ENCODE measurements at regions not wholly inside any gene's neighbourhood (a gene's known extent, or its start where the extent isn't known, plus 50 kb on each side); places are given as distances from the start of the nearest gene placed in this dataset.
"Not testable (repeated sequence)": the region's sequence is repeated elsewhere in the genome, so short reads cannot be mapped to it uniquely, and the experiment has no call there.

- H2AFZ ChIP-seq (ENCODE audit: low read depth, low read length): no peak overlapping the region
- no peaks in the 10 kb centered on the region for H3K27me3 ChIP-seq (ENCODE audit: insufficient read depth, low read length, poor library complexity)
- H3K4me2 ChIP-seq (ENCODE audit: insufficient read depth, low read length): no peak overlapping the region
- H3K36me3 ChIP-seq (ENCODE audit: insufficient read depth, low read length): no peaks in the 10 kb centered on the region
- TF ChIP-seq, protein P1, sequence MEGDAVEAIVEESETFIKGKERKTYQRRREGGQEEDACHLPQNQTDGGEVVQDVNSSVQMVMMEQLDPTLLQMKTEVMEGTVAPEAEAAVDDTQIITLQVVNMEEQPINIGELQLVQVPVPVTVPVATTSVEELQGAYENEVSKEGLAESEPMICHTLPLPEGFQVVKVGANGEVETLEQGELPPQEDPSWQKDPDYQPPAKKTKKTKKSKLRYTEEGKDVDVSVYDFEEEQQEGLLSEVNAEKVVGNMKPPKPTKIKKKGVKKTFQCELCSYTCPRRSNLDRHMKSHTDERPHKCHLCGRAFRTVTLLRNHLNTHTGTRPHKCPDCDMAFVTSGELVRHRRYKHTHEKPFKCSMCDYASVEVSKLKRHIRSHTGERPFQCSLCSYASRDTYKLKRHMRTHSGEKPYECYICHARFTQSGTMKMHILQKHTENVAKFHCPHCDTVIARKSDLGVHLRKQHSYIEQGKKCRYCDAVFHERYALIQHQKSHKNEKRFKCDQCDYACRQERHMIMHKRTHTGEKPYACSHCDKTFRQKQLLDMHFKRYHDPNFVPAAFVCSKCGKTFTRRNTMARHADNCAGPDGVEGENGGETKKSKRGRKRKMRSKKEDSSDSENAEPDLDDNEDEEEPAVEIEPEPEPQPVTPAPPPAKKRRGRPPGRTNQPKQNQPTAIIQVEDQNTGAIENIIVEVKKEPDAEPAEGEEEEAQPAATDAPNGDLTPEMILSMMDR (IDR thresholded peaks at IDR 0.05; ENCODE audit: borderline replicate concordance, extremely low read depth, low read length, poor library complexity, severe bottlenecking): no peak
- no peak for TF ChIP-seq EZH2 (IDR thresholded peaks at IDR 0.05; ENCODE audit: borderline replicate concordance, low read depth, low read length, severe bottlenecking)
- no peak overlapping the region for H3K4me3 ChIP-seq (ENCODE audit: low read depth in 1 of 2, low read length in 2 of 2)
- no peaks in the 10 kb centered on the region for H3K79me2 ChIP-seq (ENCODE audit: insufficient read depth, low read length)
- H3K4me1 ChIP-seq (ENCODE audit: insufficient read depth, low read length): no peaks in the 10 kb centered on the region
- DNase-seq (no peak), ATAC-seq (ENCODE audit: insufficient read depth, low read depth) (no peak)
- H3K9ac ChIP-seq (ENCODE audit: low read depth, low read length): no peak overlapping the region
- no peaks in the 10 kb centered on the region for H3K9me3 ChIP-seq (ENCODE audit: insufficient read depth, low read length, severe bottlenecking)
- H4K20me1 ChIP-seq (ENCODE audit: insufficient read depth, low read length): no peaks in the 10 kb centered on the region
- H3K27ac ChIP-seq (ENCODE audit: low read length): no peak overlapping the region
Measured at GRCh38 chrX:114047558-114047957, 536.3 kb upstream of the HTR2C start.

- Histone ChIP-seq H3K4me3 (ENCODE audit: low read depth in 1 of 2, low read length in 2 of 2) (no peak overlapping the region), H3K9ac (ENCODE audit: low read depth, low read length) (no peak overlapping the region), H3K79me2 (ENCODE audit: insufficient read depth, low read length) (no peaks in the 10 kb centered on the region), H3K36me3 (ENCODE audit: insufficient read depth, low read length) (no peaks in the 10 kb centered on the region), H3K27me3 (ENCODE audit: insufficient read depth, low read length, poor library complexity) (no peaks in the 10 kb centered on the region), H4K20me1 (ENCODE audit: insufficient read depth, low read length) (no peaks in the 10 kb centered on the region), H2AFZ (ENCODE audit: low read depth, low read length) (no peak overlapping the region), H3K4me1 (ENCODE audit: insufficient read depth, low read length) (no peaks in the 10 kb centered on the region), H3K4me2 (ENCODE audit: insufficient read depth, low read length) (no peak overlapping the region), H3K27ac (ENCODE audit: low read length) (no peak overlapping the region), H3K9me3 (ENCODE audit: insufficient read depth, low read length, severe bottlenecking) (no peaks in the 10 kb centered on the region)
- no peak for TF ChIP-seq EZH2 (IDR thresholded peaks at IDR 0.05; ENCODE audit: borderline replicate concordance, low read depth, low read length, severe bottlenecking)
- TF ChIP-seq, protein P1 (IDR thresholded peaks at IDR 0.05; ENCODE audit: borderline replicate concordance, extremely low read depth, low read length, poor library complexity, severe bottlenecking): no peak
- ATAC-seq (ENCODE audit: insufficient read depth, low read depth): no peak
- DNase-seq: no peak
Measured at GRCh38 chrX:114046695-114047279, 537.1 kb upstream of the HTR2C start.

DNA sequence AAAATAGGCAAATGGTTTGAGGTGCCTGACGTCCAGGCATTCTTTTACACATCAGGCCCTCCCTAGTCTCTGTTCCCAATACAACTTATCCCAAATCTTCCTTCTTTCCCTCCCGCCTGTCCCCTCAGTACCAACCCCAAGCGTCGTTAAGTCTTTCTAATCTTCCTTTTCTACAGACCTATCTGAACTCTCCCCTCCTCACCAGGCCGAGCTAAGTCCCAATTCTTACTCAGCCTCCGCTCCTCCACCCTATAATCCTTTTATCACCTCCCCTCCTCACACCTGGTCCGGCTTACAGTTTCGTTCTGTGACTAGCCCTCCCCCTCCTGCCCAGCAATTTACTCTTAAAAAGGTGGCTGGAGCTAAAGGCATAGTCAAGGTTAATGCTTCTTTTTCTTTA is 542.4 kb upstream of the HTR2C start:
- H3K27me3 ChIP-seq (ENCODE audit: insufficient read depth, low read length, poor library complexity); DNase-seq; H3K36me3 ChIP-seq (ENCODE audit: insufficient read depth, low read length); H3K27ac ChIP-seq (ENCODE audit: low read length); H3K4me2 ChIP-seq (ENCODE audit: insufficient read depth, low read length); H3K4me1 ChIP-seq (ENCODE audit: insufficient read depth, low read length); H2AFZ ChIP-seq (ENCODE audit: low read depth, low read length); H3K79me2 ChIP-seq (ENCODE audit: insufficient read depth, low read length); H4K20me1 ChIP-seq (ENCODE audit: insufficient read depth, low read length); ATAC-seq (ENCODE audit: insufficient read depth, low read depth); H3K4me3 ChIP-seq (ENCODE audit: low read depth in 1 of 2, low read length in 2 of 2); H3K9me3 ChIP-seq (ENCODE audit: insufficient read depth, low read length, severe bottlenecking); H3K9ac ChIP-seq (ENCODE audit: low read depth, low read length): not testable (repeated sequence)

- not testable (repeated sequence) for H3K4me1 ChIP-seq (ENCODE audit: insufficient read depth, low read length); H3K4me2 ChIP-seq (ENCODE audit: insufficient read depth, low read length); H3K27ac ChIP-seq (ENCODE audit: low read length); H3K79me2 ChIP-seq (ENCODE audit: insufficient read depth, low read length); ATAC-seq (ENCODE audit: insufficient read depth, low read depth); H4K20me1 ChIP-seq (ENCODE audit: insufficient read depth, low read length); H3K4me3 ChIP-seq (ENCODE audit: low read depth in 1 of 2, low read length in 2 of 2); H3K9me3 ChIP-seq (ENCODE audit: insufficient read depth, low read length, severe bottlenecking); DNase-seq; H2AFZ ChIP-seq (ENCODE audit: low read depth, low read length); H3K27me3 ChIP-seq (ENCODE audit: insufficient read depth, low read length, poor library complexity); H3K9ac ChIP-seq (ENCODE audit: low read depth, low read length); H3K36me3 ChIP-seq (ENCODE audit: insufficient read depth, low read length)
Measured at GRCh38 chrX:114040661-114041269, 543.1 kb upstream of the HTR2C start.

DNA sequence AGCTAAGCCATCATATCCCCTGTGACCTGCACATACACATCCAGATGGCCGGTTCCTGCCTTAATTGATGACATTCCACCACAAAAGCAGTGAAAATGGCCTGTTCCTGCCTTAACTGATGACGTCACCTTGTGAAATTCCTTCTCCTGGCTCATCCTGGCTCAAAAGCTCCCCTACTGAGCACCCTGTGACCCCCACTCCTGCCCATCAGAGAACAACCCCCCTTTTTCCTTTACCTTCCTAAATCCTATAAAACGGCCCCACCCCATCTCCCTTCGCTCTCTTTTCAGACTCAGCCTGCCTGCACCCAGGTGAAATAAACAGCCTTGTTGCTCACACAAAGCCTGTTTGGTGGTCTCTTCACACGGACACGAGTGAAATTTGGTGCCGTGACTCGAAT is 543.8 kb upstream of the HTR2C start:
- not testable (repeated sequence) for H3K4me3 ChIP-seq (ENCODE audit: low read depth in 1 of 2, low read length in 2 of 2); H3K79me2 ChIP-seq (ENCODE audit: insufficient read depth, low read length); DNase-seq; H2AFZ ChIP-seq (ENCODE audit: low read depth, low read length); H3K27me3 ChIP-seq (ENCODE audit: insufficient read depth, low read length, poor library complexity); H3K36me3 ChIP-seq (ENCODE audit: insufficient read depth, low read length); H4K20me1 ChIP-seq (ENCODE audit: insufficient read depth, low read length); ATAC-seq (ENCODE audit: insufficient read depth, low read depth); H3K9ac ChIP-seq (ENCODE audit: low read depth, low read length); H3K4me1 ChIP-seq (ENCODE audit: insufficient read depth, low read length); H3K27ac ChIP-seq (ENCODE audit: low read length); H3K4me2 ChIP-seq (ENCODE audit: insufficient read depth, low read length); H3K9me3 ChIP-seq (ENCODE audit: insufficient read depth, low read length, severe bottlenecking)

All from DND-41 (cell line).